ENCODE measurements at regions not wholly inside any gene's neighbourhood (a gene's known extent, or its start where the extent isn't known, plus 50 kb on each side); places are given as distances from the start of the nearest gene placed in this dataset.

DNA sequence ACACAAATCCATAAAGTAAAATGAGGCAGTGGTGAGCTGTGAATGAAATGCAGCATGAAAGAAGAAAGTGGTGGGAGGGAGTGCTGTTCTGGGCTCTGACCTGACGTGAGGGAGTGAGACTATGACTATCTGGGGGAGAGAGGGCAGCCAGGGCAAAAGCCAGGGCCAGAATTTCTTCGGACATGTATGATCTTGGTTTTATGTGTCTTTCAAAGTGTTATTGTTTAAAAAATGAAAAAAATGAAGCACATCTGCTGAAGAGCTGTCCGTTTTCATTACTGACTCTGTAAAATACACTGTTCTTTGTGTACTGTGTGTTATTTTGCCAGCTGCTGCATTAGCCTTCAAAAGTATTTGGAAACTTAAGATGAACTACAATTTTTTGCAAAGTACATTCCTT lies 70.2 kb upstream of the KLF14 start:
- TF ChIP-seq, protein P1, sequence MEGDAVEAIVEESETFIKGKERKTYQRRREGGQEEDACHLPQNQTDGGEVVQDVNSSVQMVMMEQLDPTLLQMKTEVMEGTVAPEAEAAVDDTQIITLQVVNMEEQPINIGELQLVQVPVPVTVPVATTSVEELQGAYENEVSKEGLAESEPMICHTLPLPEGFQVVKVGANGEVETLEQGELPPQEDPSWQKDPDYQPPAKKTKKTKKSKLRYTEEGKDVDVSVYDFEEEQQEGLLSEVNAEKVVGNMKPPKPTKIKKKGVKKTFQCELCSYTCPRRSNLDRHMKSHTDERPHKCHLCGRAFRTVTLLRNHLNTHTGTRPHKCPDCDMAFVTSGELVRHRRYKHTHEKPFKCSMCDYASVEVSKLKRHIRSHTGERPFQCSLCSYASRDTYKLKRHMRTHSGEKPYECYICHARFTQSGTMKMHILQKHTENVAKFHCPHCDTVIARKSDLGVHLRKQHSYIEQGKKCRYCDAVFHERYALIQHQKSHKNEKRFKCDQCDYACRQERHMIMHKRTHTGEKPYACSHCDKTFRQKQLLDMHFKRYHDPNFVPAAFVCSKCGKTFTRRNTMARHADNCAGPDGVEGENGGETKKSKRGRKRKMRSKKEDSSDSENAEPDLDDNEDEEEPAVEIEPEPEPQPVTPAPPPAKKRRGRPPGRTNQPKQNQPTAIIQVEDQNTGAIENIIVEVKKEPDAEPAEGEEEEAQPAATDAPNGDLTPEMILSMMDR (IDR thresholded peaks at IDR 0.05 in 2 of 3, conservative IDR thresholded peaks at IDR 0.05 in 1 of 3; ENCODE audit: borderline replicate concordance in 1 of 3, insufficient read depth in 1 of 3, low read depth in 2 of 3, low read length in 2 of 3): no peak
- TF ChIP-seq EZH2phosphoT487 (IDR thresholded peaks at IDR 0.05; ENCODE audit: borderline replicate concordance) (no peak), EZH2 (IDR thresholded peaks at IDR 0.05) (no peak), POLR2AphosphoS5 (IDR thresholded peaks at IDR 0.05; ENCODE audit: low read depth, low read length) (no peak), TCF7L2 (IDR thresholded peaks at IDR 0.05; ENCODE audit: borderline replicate concordance, extremely low read depth, insufficient read depth, insufficient read length) (no peak), ZFX (IDR thresholded peaks at IDR 0.05) (no peak), POLR2A (IDR thresholded peaks at IDR 0.05; ENCODE audit: borderline replicate concordance, extremely low read depth, insufficient read depth, insufficient read length) (no peak), SIN3A (IDR thresholded peaks at IDR 0.05; ENCODE audit: low read depth) (no peak)
- TF ChIP-seq, protein P2, sequence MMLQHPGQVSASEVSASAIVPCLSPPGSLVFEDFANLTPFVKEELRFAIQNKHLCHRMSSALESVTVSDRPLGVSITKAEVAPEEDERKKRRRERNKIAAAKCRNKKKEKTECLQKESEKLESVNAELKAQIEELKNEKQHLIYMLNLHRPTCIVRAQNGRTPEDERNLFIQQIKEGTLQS (IDR thresholded peaks at IDR 0.05): no peak
- TF ChIP-seq, protein P3, sequence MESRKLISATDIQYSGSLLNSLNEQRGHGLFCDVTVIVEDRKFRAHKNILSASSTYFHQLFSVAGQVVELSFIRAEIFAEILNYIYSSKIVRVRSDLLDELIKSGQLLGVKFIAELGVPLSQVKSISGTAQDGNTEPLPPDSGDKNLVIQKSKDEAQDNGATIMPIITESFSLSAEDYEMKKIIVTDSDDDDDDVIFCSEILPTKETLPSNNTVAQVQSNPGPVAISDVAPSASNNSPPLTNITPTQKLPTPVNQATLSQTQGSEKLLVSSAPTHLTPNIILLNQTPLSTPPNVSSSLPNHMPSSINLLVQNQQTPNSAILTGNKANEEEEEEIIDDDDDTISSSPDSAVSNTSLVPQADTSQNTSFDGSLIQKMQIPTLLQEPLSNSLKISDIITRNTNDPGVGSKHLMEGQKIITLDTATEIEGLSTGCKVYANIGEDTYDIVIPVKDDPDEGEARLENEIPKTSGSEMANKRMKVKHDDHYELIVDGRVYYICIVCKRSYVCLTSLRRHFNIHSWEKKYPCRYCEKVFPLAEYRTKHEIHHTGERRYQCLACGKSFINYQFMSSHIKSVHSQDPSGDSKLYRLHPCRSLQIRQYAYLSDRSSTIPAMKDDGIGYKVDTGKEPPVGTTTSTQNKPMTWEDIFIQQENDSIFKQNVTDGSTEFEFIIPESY (IDR thresholded peaks at IDR 0.05; ENCODE audit: extremely low read depth, insufficient replicate concordance, low read length): no peak
